Tibial artery (tissue), 4 donors: ENCODE measurements at regions not wholly inside any gene's neighbourhood (a gene's known extent, or its start where the extent isn't known, plus 50 kb on each side); places are given as distances from the start of the nearest gene placed in this dataset.

Experiments
- DNase-seq, 2 donors: peaks; one replicate each; pipeline ENCODE4 v3.0.0-alpha.2; 2019
- H3K27ac ChIP-seq, 2 donors: fragments of 200-600 bp; sonication (generic) in 1 of 2; 1 replicate in 1 of 2; 2 replicates in 1 of 2; pipeline ENCODE4 v1.5.1; 2018 to 2019; ENCODE audit warnings: mild to moderate bottlenecking in 1 of 2
- H3K27me3 ChIP-seq, 2 donors: fragments of 200-600 bp; sonication (generic) in 1 of 2; one replicate each; pipeline versions ENCODE4 v1.5.1 to v1.6.0; 2016 to 2019
- H3K36me3 ChIP-seq, 3 donors: fragments of 200-600 bp; sonication (generic) in 2 of 3; one replicate each; pipeline ENCODE4 v1.5.1; 2016 to 2019; ENCODE audit warnings: mild to moderate bottlenecking in 2 of 3
- H3K4me1 ChIP-seq, 4 donors: fragments of 200-600 bp; sonication (generic) in 2 of 4; 1 replicate in 3 of 4; 2 replicates in 1 of 4; pipeline ENCODE4 v1.5.1; 2016 to 2019
- H3K4me3 ChIP-seq, 2 donors: fragments of 200-600 bp; sonication (generic) in 1 of 2; 1 replicate in 1 of 2; 2 replicates in 1 of 2; pipeline ENCODE4 v1.5.1; 2018 to 2019; ENCODE audit warnings: mild to moderate bottlenecking in 2 of 2
- H3K9me3 ChIP-seq, 3 donors: fragments of 200-600 bp; sonication (generic) in 1 of 3; one replicate each; pipeline ENCODE4 v1.5.1; 2016 to 2019
- intact Hi-C: fragments of 100-400 bp; cut with DNase I; formaldehyde crosslinking; loops from one replicate; pipeline ENCODE4 v1.15.0; 2023; ENCODE audit warnings: low total_unique reads
- TF ChIP-seq, protein P1 (sequence below), 2 experiments: fragments of 200-600 bp in 1 of 2; fragments of 450-650 bp in 1 of 2; IDR thresholded peaks; one replicate each; pipeline ENCODE4 v1.5.1; 2017 to 2019; ENCODE audit warnings: antibody characterized with exemption in 2 of 2, mild to moderate bottlenecking in 1 of 2, moderate library complexity in 1 of 2

DNA sequence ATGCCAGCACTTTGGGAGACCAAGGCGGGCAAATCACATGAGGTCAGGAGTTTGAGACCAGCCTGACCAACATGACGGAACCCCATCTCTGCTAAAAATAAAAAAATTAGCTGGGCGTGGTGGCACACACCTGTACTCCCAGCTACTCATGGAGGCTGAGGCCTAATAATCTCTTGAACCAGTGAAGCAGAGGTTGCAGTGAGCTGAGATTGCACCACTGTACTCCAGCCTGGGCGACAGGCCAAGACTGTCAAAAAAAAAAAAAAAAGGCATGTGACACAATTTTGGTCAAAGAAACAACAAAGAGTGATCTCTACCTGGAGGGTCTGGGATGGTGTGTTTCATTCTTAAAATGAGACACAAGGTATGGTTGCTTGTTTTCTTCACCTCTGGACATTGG is 188.2 kb upstream of the HS3ST1 start:
- Histone ChIP-seq H3K4me1 (no peaks in the 10 kb centered on the region), H3K9me3 (no peaks in the 10 kb centered on the region), H3K4me3 (no peak overlapping the region), H3K27me3 (no peaks in the 10 kb centered on the region), H3K27ac (no peak overlapping the region), H3K36me3 (no peaks in the 10 kb centered on the region)
- TF ChIP-seq, protein P1, sequence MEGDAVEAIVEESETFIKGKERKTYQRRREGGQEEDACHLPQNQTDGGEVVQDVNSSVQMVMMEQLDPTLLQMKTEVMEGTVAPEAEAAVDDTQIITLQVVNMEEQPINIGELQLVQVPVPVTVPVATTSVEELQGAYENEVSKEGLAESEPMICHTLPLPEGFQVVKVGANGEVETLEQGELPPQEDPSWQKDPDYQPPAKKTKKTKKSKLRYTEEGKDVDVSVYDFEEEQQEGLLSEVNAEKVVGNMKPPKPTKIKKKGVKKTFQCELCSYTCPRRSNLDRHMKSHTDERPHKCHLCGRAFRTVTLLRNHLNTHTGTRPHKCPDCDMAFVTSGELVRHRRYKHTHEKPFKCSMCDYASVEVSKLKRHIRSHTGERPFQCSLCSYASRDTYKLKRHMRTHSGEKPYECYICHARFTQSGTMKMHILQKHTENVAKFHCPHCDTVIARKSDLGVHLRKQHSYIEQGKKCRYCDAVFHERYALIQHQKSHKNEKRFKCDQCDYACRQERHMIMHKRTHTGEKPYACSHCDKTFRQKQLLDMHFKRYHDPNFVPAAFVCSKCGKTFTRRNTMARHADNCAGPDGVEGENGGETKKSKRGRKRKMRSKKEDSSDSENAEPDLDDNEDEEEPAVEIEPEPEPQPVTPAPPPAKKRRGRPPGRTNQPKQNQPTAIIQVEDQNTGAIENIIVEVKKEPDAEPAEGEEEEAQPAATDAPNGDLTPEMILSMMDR (IDR thresholded peaks at IDR 0.05) = no peak
- intact Hi-C loops = no loop called here
- DNase-seq = no peak

DNA sequence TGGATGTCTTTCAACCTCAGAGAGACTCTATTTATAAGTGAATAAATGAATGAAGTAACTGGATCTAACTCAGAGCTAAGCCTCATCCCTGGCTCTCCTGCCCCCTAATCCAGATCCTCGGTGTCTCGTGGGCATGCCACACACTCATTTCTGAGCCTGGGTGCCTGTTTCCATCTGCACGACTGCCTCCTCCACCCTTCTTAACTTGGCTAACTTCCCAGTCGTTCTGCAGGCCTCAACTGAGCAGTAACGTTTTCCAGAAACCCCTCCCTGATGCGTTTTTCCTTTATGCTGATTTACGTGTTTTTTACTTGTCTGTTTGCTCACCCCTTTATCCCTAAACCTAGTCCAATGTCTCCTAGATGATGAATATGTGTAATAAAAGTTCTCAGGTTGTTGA is 186.9 kb upstream of the HS3ST1 start:
- DNase-seq = no peak
- Histone ChIP-seq H3K27me3 (no peaks in the 10 kb centered on the region), H3K9me3 (no peaks in the 10 kb centered on the region), H3K36me3 (no peaks in the 10 kb centered on the region), H3K4me3 (no peak overlapping the region), H3K27ac (no peak overlapping the region), H3K4me1 (no peaks in the 10 kb centered on the region)
- TF ChIP-seq, protein P1 (IDR thresholded peaks at IDR 0.05) = no peak
- intact Hi-C loops = no loop called here

DNA sequence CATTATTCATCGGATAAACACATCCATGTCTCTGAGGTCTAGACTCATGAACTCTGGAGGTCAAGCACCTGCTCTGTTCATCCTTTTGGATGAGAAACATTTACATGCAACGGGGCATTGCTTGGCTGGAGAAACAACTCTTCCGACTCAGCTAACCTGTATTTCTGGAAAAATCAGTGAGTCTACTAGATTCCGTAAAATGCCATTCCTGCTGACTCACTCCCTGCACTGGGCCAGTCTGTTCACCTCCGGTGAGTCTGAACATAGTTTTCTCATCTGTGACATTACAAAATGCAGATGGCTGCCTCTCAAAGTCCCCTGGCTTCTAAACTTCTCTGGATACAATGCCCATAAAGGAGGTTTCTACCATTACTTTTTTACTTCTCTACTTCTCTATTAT is 185.7 kb upstream of the HS3ST1 start:
- DNase-seq = no peak
- intact Hi-C loops = no loop called here

DNA sequence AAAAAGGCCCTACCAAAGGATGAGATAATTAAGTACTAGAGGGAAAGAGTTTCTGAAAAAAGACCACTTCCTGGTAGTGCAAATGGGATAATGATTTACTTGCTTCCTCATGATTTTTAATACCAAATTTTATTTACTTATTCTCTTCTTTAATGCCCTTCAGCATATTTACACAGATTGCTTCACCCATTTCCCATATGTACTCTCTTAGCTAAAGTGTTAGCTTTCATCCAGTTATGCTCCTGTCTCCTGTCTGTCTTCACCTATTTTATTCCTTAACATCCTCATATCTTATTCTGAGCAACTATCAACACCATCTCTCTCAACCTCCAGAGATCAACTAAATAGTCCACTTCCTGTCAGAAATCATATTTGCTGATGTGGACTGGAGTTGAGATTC is 183.2 kb upstream of the HS3ST1 start:
- DNase-seq = no peak
- no peak overlapping the region for H3K27ac ChIP-seq
- TF ChIP-seq, protein P1 (IDR thresholded peaks at IDR 0.05) = no peak
- H3K9me3 ChIP-seq = no peaks in the 10 kb centered on the region
- H3K27me3 ChIP-seq = no peaks in the 10 kb centered on the region
- H3K4me1 ChIP-seq = no peaks in the 10 kb centered on the region
- H3K36me3 ChIP-seq = no peaks in the 10 kb centered on the region
- H3K4me3 ChIP-seq = no peak overlapping the region
- intact Hi-C loops = no loop called here

More for the DNA sequence above, 185.7 kb upstream of the HS3ST1 start:
- no peaks in the 10 kb centered on the region for H3K4me1 ChIP-seq
- no peaks in the 10 kb centered on the region for H3K36me3 ChIP-seq
- no peaks in the 10 kb centered on the region for H3K27me3 ChIP-seq
- H3K9me3 ChIP-seq = no peaks in the 10 kb centered on the region
- H3K27ac ChIP-seq = no peak overlapping the region
- TF ChIP-seq, protein P1 (IDR thresholded peaks at IDR 0.05) = no peak
- H3K4me3 ChIP-seq = no peak overlapping the region

DNA sequence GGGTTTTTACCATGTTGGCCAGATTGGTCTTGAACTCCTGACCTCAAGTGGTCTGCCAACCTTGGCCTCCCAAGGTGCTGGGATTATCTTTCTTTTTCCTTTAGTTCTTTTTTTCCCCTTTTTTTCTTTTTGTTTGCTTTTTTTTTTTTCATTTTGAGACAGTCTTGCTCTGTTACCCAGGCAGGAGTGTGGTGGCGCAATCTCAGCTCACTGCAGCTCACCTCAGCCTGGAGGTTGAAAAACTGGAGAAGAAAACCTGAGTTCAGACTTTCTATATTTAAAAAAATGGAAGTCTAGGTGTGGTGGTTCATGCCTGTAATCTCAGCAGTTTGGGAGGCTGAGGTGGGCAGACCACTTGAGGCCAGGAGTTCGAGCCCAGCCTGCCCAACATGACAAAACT is 181.1 kb upstream of the HS3ST1 start:
- Histone ChIP-seq H3K9me3 (no peaks in the 10 kb centered on the region), H3K4me3 (no peak overlapping the region), H3K27me3 (no peaks in the 10 kb centered on the region), H3K4me1 (peaks cover 0 to 4% (median 0%) of the 10 kb centered on the region in 4 donors), H3K27ac (no peak overlapping the region), H3K36me3 (no peaks in the 10 kb centered on the region)
- intact Hi-C loops = no loop called here
- TF ChIP-seq, protein P1 (IDR thresholded peaks at IDR 0.05) = no peak
- DNase-seq = no peak

DNA sequence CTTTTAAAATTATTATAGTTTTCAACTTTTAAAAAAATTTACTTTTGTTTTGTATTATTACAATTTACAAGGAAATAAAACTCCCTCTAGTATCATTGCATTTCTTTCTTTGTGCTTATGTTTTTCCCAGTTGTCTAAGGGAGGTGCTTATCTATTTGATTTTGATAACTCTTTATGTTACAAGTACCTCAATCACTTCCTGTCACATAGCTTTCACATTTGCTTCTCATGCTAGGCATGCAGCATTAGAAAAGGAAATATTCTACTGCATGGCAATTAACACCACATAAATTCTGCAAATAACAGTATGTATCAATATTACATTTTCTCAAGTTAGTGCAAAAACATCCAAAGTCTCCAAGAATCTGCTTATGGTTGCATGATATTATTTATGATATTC is 180.3 kb upstream of the HS3ST1 start:
- Histone ChIP-seq H3K27me3 (no peaks in the 10 kb centered on the region), H3K4me1 (peaks cover 0 to 4% (median 0%) of the 10 kb centered on the region in 4 donors), H3K9me3 (no peaks in the 10 kb centered on the region), H3K4me3 (no peak overlapping the region), H3K27ac (no peak overlapping the region), H3K36me3 (no peaks in the 10 kb centered on the region)
- intact Hi-C loops = no loop called here
- no peak for DNase-seq
- TF ChIP-seq, protein P1 (IDR thresholded peaks at IDR 0.05) = no peak
